ENCODE measurements at regions not wholly inside any gene's neighbourhood (a gene's known extent, or its start where the extent isn't known, plus 50 kb on each side); places are given as distances from the start of the nearest gene placed in this dataset.

DNA sequence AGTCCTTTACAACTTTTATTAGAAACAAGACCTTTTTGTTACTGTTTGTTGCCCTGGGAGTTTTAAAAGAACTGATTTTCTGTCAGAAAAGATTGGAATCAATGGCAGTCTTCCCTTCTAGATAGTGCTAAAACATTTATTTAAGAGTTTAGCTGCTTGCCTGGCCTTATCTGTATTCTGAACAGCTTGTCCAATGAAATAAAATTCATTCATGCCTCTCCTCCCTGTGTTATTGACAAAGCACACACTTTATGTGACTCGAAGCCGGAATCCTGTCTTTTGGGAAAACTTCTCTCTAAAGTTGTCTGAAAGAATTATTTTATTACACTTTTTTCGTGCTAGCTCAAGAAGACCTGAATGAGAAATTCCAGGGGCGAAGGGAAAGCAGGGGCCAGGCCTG lies 992.5 kb downstream of the TYW1 start:
- no peak for DNase-seq
- Mint-ChIP-seq H3K27ac (no peak overlapping the region), H3K36me3 (no peaks in the 10 kb centered on the region), H3K27me3 (ENCODE audit: low read depth in 3 of 3) (peaks cover 0 to 3% (median 2%) of the 10 kb centered on the region in 3 donors), H3K4me1 (no peaks in the 10 kb centered on the region), H3K9me3 (peaks cover 2 to 17% (median 6%) of the 10 kb centered on the region in 6 donors), H3K4me3 (no peak overlapping the region)

DNA sequence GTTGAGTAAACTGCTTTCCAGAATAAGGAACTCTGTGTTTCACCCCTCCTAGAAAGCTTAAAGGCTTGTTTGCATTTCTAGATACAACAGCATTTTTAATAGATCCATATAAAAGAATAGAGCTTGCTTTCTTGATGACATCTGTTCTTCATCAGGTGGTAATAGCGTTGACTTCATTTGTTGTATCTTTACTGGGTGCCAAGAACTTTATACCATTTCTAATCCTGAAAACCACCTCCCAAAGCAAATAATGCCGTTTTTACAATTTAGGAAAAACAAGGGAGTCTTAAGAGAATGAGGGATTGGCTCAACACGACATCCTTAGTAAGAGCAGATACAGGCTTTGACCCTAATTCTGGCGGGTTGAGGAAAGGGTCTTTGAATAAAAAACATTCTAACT lies 993.4 kb downstream of the TYW1 start:
- Mint-ChIP-seq H3K27me3 (ENCODE audit: low read depth in 3 of 3) (peaks cover 0 to 3% (median 0%) of the 10 kb centered on the region in 3 donors), H3K4me3 (no peak overlapping the region), H3K4me1 (no peaks in the 10 kb centered on the region), H3K27ac (no peak overlapping the region), H3K9me3 (peaks cover 2 to 23% (median 7%) of the 10 kb centered on the region in 6 donors), H3K36me3 (no peaks in the 10 kb centered on the region)
- DNase-seq: no peak

GRCh38 chr7:67990716-67991115 lies 994.1 kb downstream of the TYW1 start:
- Mint-ChIP-seq H3K4me1 (no peaks in the 10 kb centered on the region), H3K4me3 (no peak overlapping the region), H3K9me3 (peaks cover 3 to 23% (median 7%) of the 10 kb centered on the region in 6 donors), H3K27me3 (ENCODE audit: low read depth in 3 of 3) (peaks cover 0 to 3% (median 0%) of the 10 kb centered on the region in 3 donors), H3K27ac (no peak overlapping the region), H3K36me3 (no peaks in the 10 kb centered on the region)
- no peak for DNase-seq

DNA sequence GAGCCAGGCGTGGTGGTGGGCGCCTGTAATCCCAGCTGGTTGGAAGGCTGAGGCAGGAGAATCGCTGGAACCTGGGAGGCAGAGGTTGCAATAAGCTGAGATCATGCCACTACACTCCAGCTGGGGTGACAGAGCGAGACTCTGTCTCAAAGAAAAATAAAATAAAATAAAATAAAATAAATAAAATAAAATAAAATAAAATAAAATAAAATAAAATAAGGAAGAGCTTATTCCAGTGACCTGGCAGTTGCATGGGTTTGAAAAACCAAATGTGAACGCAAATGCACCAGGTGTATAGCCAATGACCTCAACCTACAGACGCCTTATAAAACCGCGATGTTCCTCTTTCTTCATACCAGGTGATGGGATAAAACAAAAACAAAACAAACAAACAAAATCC lies 995.7 kb downstream of the TYW1 start:
- H3K27ac Mint-ChIP-seq: no peak overlapping the region

GRCh38 chr7:68005992-68006391 lies 1009.4 kb downstream of the TYW1 start:
- Mint-ChIP-seq H3K27ac (no peak overlapping the region), H3K27me3 (ENCODE audit: low read depth in 3 of 3) (peaks cover 0 to 4% (median 0%) of the 10 kb centered on the region in 3 donors), H3K4me3 (no peak overlapping the region)

More for the DNA sequence above, 995.7 kb downstream of the TYW1 start:
- DNase-seq: no peak
- H3K4me1 Mint-ChIP-seq: no peaks in the 10 kb centered on the region
- peaks cover 3 to 23% (median 7%) of the 10 kb centered on the region in 6 donors for H3K9me3 Mint-ChIP-seq
- no peaks in the 10 kb centered on the region for H3K36me3 Mint-ChIP-seq
- H3K27me3 Mint-ChIP-seq (ENCODE audit: low read depth in 3 of 3): no peaks in the 10 kb centered on the region
- no peak overlapping the region for H3K4me3 Mint-ChIP-seq

GRCh38 chr7:68006619-68007018 lies 1010.0 kb downstream of the TYW1 start:
- H3K36me3 Mint-ChIP-seq: no peaks in the 10 kb centered on the region
- no peak for DNase-seq
- H3K27ac Mint-ChIP-seq: no peak overlapping the region
- peaks cover 0 to 4% (median 0%) of the 10 kb centered on the region in 3 donors for H3K27me3 Mint-ChIP-seq (ENCODE audit: low read depth in 3 of 3)
- H3K4me3 Mint-ChIP-seq: no peak overlapping the region
- H3K4me1 Mint-ChIP-seq: no peaks in the 10 kb centered on the region
- peaks cover 1 to 43% (median 11%) of the 10 kb centered on the region in 6 donors for H3K9me3 Mint-ChIP-seq

More at GRCh38 chr7:68005992-68006391, 1009.4 kb downstream of the TYW1 start:
- no peak for DNase-seq
- no peaks in the 10 kb centered on the region for H3K4me1 Mint-ChIP-seq
- H3K36me3 Mint-ChIP-seq: no peaks in the 10 kb centered on the region
- H3K9me3 Mint-ChIP-seq: peaks cover 1 to 37% (median 10%) of the 10 kb centered on the region in 6 donors

GRCh38 chr7:68009716-68010115 lies 1013.1 kb downstream of the TYW1 start:
- Mint-ChIP-seq H3K9me3 (peaks cover 0 to 35% (median 11%) of the 10 kb centered on the region in 6 donors), H3K4me3 (no peak overlapping the region), H3K27me3 (ENCODE audit: low read depth in 3 of 3) (peaks cover 0 to 3% (median 0%) of the 10 kb centered on the region in 3 donors), H3K27ac (no peak overlapping the region), H3K4me1 (no peaks in the 10 kb centered on the region), H3K36me3 (no peaks in the 10 kb centered on the region)
- no peak for DNase-seq

- DNase-seq: no peak
- H3K4me3 Mint-ChIP-seq: no peak overlapping the region
- no peak overlapping the region for H3K27ac Mint-ChIP-seq
- H3K9me3 Mint-ChIP-seq: peaks cover 2 to 26% (median 11%) of the 10 kb centered on the region in 6 donors
- no peaks in the 10 kb centered on the region for H3K4me1 Mint-ChIP-seq
- no peaks in the 10 kb centered on the region for H3K36me3 Mint-ChIP-seq
- H3K27me3 Mint-ChIP-seq (ENCODE audit: low read depth in 3 of 3): no peaks in the 10 kb centered on the region
Observed at GRCh38 chr7:68014031-68014736, 1017.6 kb downstream of the TYW1 start.

- H3K27me3 Mint-ChIP-seq (ENCODE audit: low read depth in 3 of 3): no peaks in the 10 kb centered on the region
- H3K36me3 Mint-ChIP-seq: no peaks in the 10 kb centered on the region
- H3K4me3 Mint-ChIP-seq: no peak overlapping the region
- no peak for DNase-seq
- H3K27ac Mint-ChIP-seq: no peak overlapping the region
- peaks cover 2 to 20% (median 11%) of the 10 kb centered on the region in 6 donors for H3K9me3 Mint-ChIP-seq
- no peaks in the 10 kb centered on the region for H3K4me1 Mint-ChIP-seq
Observed at GRCh38 chr7:68015122-68015977, 1018.7 kb downstream of the TYW1 start.

GRCh38 chr7:68015978-68016532 lies 1019.4 kb downstream of the TYW1 start:
- no peaks in the 10 kb centered on the region for H3K4me1 Mint-ChIP-seq
- peaks cover 0 to 3% (median 0%) of the 10 kb centered on the region in 3 donors for H3K27me3 Mint-ChIP-seq (ENCODE audit: low read depth in 3 of 3)
- H3K4me3 Mint-ChIP-seq: no peak overlapping the region
- no peaks in the 10 kb centered on the region for H3K36me3 Mint-ChIP-seq
- no peak overlapping the region for H3K27ac Mint-ChIP-seq
- DNase-seq: no peak
- H3K9me3 Mint-ChIP-seq: peaks cover 2 to 21% (median 11%) of the 10 kb centered on the region in 6 donors

GRCh38 chr7:68020102-68020501 lies 1023.5 kb downstream of the TYW1 start:
- peaks cover 5 to 23% (median 12%) of the 10 kb centered on the region in 6 donors for H3K9me3 Mint-ChIP-seq
- no peak overlapping the region for H3K4me3 Mint-ChIP-seq

GRCh38 chr7:68025369-68025768 lies 1028.7 kb downstream of the TYW1 start:
- DNase-seq: no peak
- no peak overlapping the region for H3K4me3 Mint-ChIP-seq
- H3K9me3 Mint-ChIP-seq: peaks cover 5 to 25% (median 12%) of the 10 kb centered on the region in 6 donors
- no peaks in the 10 kb centered on the region for H3K36me3 Mint-ChIP-seq
- no peaks in the 10 kb centered on the region for H3K4me1 Mint-ChIP-seq
- H3K27ac Mint-ChIP-seq: no peak overlapping the region
- H3K27me3 Mint-ChIP-seq (ENCODE audit: low read depth in 3 of 3): peaks cover 0 to 3% (median 0%) of the 10 kb centered on the region in 3 donors

More at GRCh38 chr7:68020102-68020501, 1023.5 kb downstream of the TYW1 start:
- no peaks in the 10 kb centered on the region for H3K4me1 Mint-ChIP-seq
- no peak overlapping the region for H3K27ac Mint-ChIP-seq
- H3K27me3 Mint-ChIP-seq (ENCODE audit: low read depth in 3 of 3): peaks cover 0 to 3% (median 0%) of the 10 kb centered on the region in 3 donors
- no peak for DNase-seq
- H3K36me3 Mint-ChIP-seq: no peaks in the 10 kb centered on the region

- Mint-ChIP-seq H3K27ac (no peak overlapping the region), H3K4me1 (no peaks in the 10 kb centered on the region), H3K27me3 (ENCODE audit: low read depth in 3 of 3) (no peaks in the 10 kb centered on the region), H3K4me3 (no peak overlapping the region), H3K36me3 (no peaks in the 10 kb centered on the region), H3K9me3 (peaks cover 2 to 40% (median 18%) of the 10 kb centered on the region in 6 donors)
- DNase-seq: no peak
Observed at GRCh38 chr7:68030530-68030929, 1033.9 kb downstream of the TYW1 start.

Data from immature natural killer cell (primary cell).